Fibroblast of skin of abdomen (primary cell): ENCODE measurements at regions not wholly inside any gene's neighbourhood (a gene's known extent, or its start where the extent isn't known, plus 50 kb on each side); places are given as distances from the start of the nearest gene placed in this dataset.
A peak's percentile ranks its signal among the peaks of the same experiment; 100 is the strongest.

Experiments
- DNase-seq: peaks from one replicate; pipeline ENCODE4 v3.0.0-alpha.2; 2013

DNA sequence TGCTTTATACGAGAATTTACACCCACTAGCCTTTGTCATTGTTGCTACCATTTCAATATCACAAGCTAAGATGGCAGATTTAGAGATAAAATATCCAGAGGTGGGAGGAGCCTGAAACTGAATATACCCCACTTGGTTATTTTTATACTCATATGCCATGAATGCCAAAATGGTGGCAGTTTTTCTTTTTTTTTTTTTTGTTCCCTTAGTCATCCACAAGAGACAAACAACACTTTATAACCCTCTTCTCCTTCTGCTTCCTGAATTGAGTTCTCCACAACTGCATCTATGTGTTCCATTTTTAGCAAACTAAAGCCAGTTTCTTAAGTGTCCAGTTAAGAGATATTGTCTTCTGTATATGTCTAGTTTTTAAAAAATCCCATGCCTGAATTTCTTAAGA, 558.4 kb downstream of the LMO4 start:
- no peak for DNase-seq

DNA sequence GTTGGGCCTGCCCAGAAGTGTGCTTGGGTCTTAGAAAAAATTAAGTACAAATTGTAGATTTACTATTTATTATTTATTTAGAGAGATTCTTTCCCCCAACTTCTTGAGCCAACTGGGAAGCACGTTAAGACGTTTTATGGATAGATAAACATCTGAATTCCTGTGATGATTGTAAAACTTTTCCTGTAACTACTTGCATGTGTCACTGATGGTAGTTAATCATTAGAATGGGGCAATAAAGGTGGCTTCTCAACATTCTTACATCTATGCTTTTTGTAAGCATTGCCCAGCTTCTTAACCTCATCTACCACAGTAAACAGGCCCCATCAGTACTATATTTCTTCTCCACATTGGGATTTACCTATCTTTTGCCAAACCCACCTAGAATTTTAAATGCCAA, 559.8 kb downstream of the LMO4 start:
- DNase-seq: peak; percentile 40

GRCh38 chr1:87894062-87894461, 565.4 kb downstream of the LMO4 start:
- DNase-seq: no peak

DNA sequence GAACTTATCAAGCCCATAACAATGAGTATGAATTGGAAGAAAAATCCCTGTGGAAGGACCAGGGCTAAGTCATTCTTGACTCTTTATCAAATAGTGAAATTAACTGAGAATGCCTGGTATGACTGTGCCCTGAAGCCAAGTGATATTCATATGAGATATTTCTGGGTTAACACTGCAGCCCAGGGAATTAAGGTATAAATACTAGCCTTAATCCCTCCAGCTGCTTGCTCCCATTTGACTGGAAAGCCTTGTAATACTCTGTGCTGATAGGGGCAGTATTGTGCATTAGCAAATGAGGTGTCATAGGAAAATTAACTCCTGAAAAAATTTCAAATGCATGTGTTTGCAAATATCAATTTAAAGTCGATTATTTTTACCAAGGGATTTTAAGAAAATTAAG, 568.8 kb downstream of the LMO4 start:
- no peak for DNase-seq

DNA sequence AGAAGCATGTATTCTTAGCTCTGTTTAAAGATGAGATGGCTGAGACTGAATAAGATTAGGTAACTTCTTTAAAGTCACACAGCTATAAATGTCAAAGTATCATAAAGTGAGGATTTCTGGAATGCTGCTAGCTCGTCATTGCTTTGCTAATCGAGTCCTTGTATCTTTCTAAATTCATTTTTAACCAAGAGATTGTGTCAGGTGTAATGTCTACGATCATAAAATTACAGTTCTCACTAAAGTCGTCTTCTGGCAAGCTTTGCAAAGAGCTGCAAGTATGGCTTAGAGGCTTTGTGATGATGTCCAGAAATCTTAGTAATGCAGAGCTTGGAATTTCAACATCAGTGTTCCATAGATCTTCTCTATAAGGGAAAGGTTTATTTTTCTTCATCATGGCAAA, 569.8 kb downstream of the LMO4 start:
- DNase-seq: no peak

- DNase-seq: no peak
Observed at GRCh38 chr1:87899017-87899416, 570.3 kb downstream of the LMO4 start.

DNA sequence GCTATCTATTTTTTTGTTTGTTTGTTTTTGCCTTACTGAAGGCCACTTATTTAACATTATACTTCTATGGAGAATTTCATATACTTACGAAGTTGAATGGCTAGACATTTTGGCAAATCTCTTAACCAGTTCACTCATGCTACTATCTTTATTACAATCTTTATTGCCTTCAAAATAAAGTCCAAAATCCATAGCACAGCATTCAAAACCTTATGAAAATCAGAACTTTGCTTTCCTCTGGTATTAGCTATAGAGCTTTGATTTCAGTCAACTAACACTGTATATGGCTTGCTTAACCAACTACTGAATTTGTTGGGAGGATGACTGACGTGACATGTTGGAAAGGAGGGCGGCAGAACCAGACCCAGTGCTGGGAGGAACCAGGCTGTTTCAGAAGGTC, 571.1 kb downstream of the LMO4 start:
- no peak for DNase-seq

DNA sequence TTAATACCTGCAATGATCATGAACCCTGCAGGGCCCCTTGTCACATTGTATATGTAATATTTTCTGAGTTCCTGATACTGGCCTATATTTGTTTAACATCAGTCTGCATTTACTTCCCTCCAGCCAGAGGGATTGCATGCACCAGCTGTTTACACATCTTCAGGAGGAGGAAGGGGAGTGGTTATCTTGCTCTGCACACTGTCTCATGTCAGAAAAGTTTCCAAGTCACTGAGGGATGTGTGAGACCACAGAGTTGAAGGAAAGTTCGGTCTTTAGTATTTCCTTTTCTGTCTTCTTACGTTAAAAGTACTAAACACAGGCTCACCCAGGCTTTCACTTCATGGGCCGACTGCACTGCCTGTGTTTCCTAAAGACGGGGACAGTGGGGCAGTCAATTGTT, 574.1 kb downstream of the LMO4 start:
- DNase-seq: peak; percentile 30

DNA sequence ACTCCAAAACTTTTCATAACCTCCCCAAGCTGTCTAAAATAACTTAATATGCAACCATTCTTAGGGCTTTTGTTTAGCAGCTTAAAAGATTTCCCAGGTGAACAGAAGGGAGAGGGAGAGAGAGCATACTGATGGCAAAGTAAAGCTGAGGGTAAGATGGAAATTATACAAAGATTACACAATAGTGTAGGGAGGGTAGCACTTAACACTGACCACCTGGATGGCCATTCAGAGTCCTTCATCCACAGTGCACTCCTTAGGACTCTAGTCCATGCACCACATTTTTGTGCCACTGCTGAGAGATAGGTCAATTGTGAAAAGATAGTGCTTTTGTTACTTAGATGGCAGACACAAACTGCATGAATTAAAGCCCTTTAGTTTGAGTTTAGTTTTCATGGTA, 574.6 kb downstream of the LMO4 start:
- no peak for DNase-seq

GRCh38 chr1:87904651-87905050, 576.0 kb downstream of the LMO4 start:
- DNase-seq: no peak

DNA sequence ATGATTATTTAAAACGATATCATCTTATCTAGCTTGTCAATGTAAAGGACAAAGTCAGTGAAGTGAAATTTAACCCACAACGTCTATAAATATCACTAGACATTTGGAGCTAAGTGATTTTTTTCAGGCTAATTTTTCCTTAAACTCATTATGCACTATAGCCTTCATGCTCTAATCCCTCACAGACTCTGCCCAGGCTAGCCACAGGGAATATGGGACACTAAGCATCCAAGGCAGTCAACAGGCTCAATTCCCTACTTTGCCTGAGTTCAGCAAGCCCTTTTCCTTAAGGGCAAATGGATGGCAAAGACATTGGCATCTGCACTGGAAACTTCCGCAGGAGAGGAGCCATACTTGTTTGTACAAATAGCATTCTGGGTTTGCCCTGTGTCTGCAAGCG, 577.0 kb downstream of the LMO4 start:
- DNase-seq: no peak

GRCh38 chr1:87906078-87906477, 577.4 kb downstream of the LMO4 start:
- no peak for DNase-seq

DNA sequence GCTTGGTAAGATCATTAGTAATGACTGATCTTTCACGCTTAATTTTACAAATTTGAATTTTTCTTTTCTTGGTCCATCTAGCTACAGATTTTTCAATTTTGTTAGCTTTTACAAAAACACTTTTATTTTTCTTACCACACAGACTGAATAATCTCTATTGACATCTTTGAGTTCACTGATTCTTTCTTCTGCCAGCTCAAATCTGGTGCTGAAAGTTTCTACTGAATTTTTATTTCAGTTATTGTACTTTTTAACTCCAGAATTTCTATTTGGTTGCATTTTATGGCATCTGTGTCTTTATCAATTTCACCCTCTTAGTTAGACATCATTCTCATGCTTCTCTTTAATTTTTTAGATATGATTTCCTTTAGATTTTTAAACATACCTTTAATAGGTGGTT, 584.7 kb downstream of the LMO4 start:
- no peak for DNase-seq

DNA sequence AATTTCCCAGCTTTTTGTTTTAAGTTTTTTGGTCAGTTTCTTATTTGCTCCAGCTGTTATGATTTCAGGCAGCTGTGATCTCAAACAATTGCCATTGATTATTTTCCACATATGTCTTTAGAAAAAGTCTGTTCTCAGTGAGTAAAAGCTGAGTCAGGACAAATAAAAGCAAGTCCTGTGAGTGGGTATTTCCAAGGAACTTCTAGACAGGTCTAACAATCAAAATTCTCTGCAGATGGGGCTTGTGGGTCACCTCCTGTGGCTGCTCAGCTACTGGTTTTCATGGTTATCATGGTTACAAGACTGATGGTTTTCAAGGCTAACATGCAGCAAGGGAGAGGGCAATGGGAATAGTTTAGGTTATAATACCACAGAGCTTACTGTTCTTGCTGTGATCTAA, 585.7 kb downstream of the LMO4 start:
- no peak for DNase-seq

GRCh38 chr1:87915771-87916170, 587.1 kb downstream of the LMO4 start:
- no peak for DNase-seq

- DNase-seq: peak; percentile 17
Observed at GRCh38 chr1:87916965-87917364, 588.3 kb downstream of the LMO4 start.

DNA sequence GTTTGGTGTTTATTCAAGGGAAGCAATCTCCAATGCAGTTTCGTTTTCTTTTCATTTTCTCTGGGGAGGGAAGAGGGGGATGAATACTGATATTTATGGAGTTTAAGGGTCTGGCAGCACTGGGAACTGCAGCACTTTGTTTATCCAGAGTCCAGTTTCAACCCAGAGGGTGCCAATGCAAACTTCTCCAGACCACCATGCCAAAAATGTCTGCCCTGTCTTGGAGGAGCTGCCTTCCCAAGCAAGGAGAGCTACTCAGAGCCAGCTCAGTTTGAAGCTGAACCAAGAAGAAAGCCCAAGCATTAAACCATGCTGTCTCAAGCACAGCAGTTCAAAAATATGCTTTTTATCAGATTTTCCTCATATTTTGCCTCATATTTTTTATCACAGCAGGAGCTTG, 589.7 kb downstream of the LMO4 start:
- no peak for DNase-seq

- DNase-seq: no peak
Observed at GRCh38 chr1:87922885-87923284, 594.2 kb downstream of the LMO4 start.

- no peak for DNase-seq
Observed at GRCh38 chr1:87926131-87926830, 597.6 kb downstream of the LMO4 start.

DNA sequence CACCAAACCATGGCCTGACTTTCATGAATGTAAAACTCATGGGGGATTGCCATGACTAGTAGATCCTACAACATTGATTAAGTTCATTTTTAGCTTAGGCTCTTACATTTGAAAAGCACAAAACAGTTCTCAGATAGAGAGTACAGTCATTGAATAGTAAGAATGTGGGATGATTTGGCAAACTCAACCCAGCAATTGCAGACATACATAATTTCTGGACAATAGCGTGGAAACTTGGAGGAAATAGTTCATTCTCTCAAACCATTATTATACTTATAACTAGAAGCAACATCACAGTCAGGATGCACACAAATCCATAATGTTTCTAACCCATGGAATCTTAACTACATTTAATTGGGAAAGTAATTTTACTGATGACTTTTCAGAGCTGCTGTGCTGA, 598.2 kb downstream of the LMO4 start:
- no peak for DNase-seq

GRCh38 chr1:87927391-87928280, 599.0 kb downstream of the LMO4 start:
- DNase-seq: no peak

DNA sequence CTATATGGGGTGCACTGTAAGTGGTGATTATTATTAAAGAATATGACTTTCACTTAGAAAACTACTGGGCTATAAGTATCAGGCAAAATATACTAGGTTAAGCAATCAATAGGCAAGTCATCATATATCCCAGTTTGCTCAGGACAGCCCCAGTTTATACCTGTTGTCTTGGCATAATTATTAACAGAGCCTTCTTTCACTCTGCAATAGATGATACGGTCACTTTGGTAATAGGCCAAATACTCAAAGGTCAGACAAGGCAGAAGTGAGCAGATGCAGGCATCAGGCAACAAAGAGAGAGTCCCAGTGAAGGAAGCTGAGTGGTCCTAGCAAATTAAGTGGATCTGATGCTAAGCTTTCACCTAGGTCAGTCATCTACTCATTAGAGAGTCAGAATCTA, 599.9 kb downstream of the LMO4 start:
- no peak for DNase-seq

GRCh38 chr1:87929906-87930305, 601.2 kb downstream of the LMO4 start:
- DNase-seq: no peak

DNA sequence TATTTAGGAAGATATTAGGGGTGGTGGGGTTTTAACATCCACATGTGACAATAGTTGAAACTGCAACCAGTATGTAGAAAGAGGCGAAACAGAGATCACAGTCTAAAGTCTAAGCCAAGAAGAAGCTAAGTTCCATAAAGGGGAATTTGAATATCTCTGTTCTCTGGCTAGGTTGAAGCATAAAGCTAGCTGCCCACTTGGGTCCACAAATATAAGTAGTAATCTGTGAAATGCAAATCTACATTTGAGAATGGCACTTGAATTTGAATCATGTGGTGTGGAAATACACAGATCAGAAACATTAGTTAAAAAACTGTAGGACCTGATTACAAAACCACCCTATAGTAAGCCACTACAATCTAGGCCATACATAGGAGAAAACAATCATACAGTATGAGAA, 602.1 kb downstream of the LMO4 start:
- DNase-seq: no peak
